OCI-LY1 (cell line): ENCODE measurements at regions not wholly inside any gene's neighbourhood (a gene's known extent, or its start where the extent isn't known, plus 50 kb on each side); places are given as distances from the start of the nearest gene placed in this dataset.

Source experiments
- CTCF ChIP-seq: fragments of 200-600 bp; sonication (generic), shearing (Covaris generic); IDR thresholded peaks from 2 replicates; pipeline ENCODE4 v1.5.1; 2017; ENCODE audit warnings: mild to moderate bottlenecking, antibody characterized with exemption, low read length, moderate library complexity, mixed read lengths
- EZH2 ChIP-seq: fragments of 200-600 bp; sonication (generic), shearing (Covaris generic); IDR thresholded peaks from 2 replicates; pipeline ENCODE4 v1.8.0; 2017; ENCODE audit warnings: borderline replicate concordance, mixed run types, mild to moderate bottlenecking, antibody characterized with exemption, low read length, moderate library complexity, mixed read lengths

- no peak for TF ChIP-seq CTCF
- TF ChIP-seq EZH2, result no peak
Observed at GRCh38 chr3:170802164-170803151, 67.5 kb downstream of the RPL22L1 start.
